Naive B cell (primary cell): ENCODE measurements at regions not wholly inside any gene's neighbourhood (a gene's known extent, or its start where the extent isn't known, plus 50 kb on each side); places are given as distances from the start of the nearest gene placed in this dataset.
"Not testable (repeated sequence)": the region's sequence is repeated elsewhere in the genome, so short reads cannot be mapped to it uniquely, and the experiment has no call there.

Experiments
- ATAC-seq, 2 donors: fragments of 150-1000 bp; cut with Tn5 transposase; 2 replicates each; pipeline ENCODE4 v1.10.0; 2021; ENCODE audit warnings: low read depth in 2 of 2, mild to moderate bottlenecking in 2 of 2, moderate library complexity in 2 of 2
- DNase-seq: peaks from one replicate; pipeline ENCODE4 v3.0.0; 2022
- H3K27ac Mint-ChIP-seq, 6 donors: one replicate each; pipeline ENCODE4 v1.8.0; 2020 to 2022; ENCODE audit warnings: mild to moderate bottlenecking in 6 of 6, mixed read lengths in 6 of 6, moderate library complexity in 5 of 6, inconsistent platforms in 2 of 6
- H3K27me3 Mint-ChIP-seq, 3 donors: one replicate each; pipeline ENCODE4 v1.8.0; 2021 to 2022; ENCODE audit warnings: mixed read lengths in 3 of 3, mild to moderate bottlenecking in 1 of 3
- H3K36me3 Mint-ChIP-seq, 2 donors: one replicate each; pipeline ENCODE4 v1.8.0; 2020 to 2022; ENCODE audit warnings: mixed read lengths in 2 of 2, inconsistent platforms in 1 of 2, mild to moderate bottlenecking in 1 of 2
- H3K4me1 Mint-ChIP-seq, 3 donors: one replicate each; pipeline ENCODE4 v1.8.0; 2020 to 2022; ENCODE audit warnings: mixed read lengths in 3 of 3, inconsistent platforms in 1 of 3, mild to moderate bottlenecking in 1 of 3, moderate library complexity in 1 of 3
- H3K4me3 Mint-ChIP-seq, 8 donors: one replicate each; pipeline ENCODE4 v1.8.0; 2020 to 2022; ENCODE audit warnings: mild to moderate bottlenecking in 8 of 8, mixed read lengths in 8 of 8, moderate library complexity in 8 of 8, inconsistent platforms in 2 of 8
- H3K9me3 Mint-ChIP-seq, 7 donors: one replicate each; pipeline ENCODE4 v1.8.0; 2020 to 2022; ENCODE audit warnings: mixed read lengths in 7 of 7, mild to moderate bottlenecking in 5 of 7, inconsistent platforms in 2 of 7, moderate library complexity in 1 of 7

DNA sequence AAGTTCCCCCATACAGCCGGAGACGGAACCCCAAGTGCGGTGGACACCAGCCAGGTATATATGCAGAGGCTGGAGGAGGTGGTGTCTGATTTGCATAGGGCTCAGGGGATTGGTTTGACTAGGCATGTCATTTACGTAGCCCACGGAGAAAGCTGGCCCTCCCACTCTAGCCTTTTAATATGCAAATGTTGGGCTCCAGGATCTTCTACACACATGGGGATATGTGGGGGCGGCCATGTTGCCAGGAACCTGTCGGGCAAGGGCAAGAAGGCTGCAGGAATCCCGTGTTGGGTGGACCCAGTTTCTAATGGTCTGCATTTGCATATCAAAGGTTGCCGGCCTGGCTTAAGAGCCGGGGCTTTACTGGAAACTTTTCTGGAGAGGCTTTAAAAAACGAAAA is 57.4 kb downstream of the FTHL17 start:
- H3K4me3 Mint-ChIP-seq, DNase-seq, H3K36me3 Mint-ChIP-seq, ATAC-seq, H3K4me1 Mint-ChIP-seq, H3K9me3 Mint-ChIP-seq, H3K27ac Mint-ChIP-seq, H3K27me3 Mint-ChIP-seq: not testable (repeated sequence)

DNA sequence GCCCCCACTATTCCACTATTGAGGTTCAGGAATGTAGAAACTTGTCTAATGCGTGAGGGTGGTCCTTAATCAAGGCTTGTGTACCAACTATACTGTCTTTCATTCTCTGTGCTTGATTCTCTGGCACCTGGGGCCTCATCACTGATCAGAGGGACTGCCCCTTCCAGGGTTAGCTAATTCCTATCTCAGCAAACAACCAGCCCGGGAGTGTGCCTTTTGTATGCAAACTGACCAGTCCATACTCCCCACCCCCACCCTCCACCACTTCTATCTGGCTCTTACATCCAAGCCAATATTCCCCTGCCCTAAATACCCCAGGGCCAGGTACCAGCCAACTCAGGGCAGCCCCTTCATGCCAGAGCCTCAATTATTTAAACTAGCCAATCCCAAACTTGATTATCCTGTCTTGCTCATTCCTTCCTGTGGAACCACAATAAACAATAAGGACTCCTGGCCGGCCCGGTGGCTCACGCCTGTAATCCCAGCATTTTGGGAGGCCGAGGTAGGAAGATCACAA is 59.3 kb downstream of the FTHL17 start:
- H3K36me3 Mint-ChIP-seq: no peaks in the 10 kb centered on the region
- H3K9me3 Mint-ChIP-seq: peaks cover 0 to 6% (median 0%) of the 10 kb centered on the region in 7 donors
- H3K4me1 Mint-ChIP-seq: no peaks in the 10 kb centered on the region
- no peak overlapping the region for H3K4me3 Mint-ChIP-seq
- H3K27me3 Mint-ChIP-seq: no peaks in the 10 kb centered on the region
- H3K27ac Mint-ChIP-seq: no peak overlapping the region
- ATAC-seq (no peak), DNase-seq (no peak)

DNA sequence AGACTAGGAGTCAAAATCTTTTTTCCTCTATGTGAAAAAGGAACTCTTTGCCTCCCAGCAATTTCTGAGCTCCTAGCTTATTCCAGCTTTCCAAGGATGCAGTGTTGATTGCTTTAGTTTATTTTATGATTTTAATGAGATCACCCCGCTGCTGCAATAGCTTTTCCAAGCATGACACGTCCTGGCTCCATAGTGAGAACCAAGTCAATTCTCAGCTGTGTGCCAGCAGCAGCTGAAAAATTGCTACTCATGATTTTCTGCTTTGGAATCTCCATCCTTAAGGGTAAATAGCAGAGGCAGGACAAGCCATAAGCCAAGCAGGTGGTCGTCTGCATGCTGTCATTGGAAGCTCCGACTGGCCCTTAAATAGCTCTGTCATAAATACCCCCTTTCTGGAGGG is 64.5 kb downstream of the FTHL17 start:
- peaks cover 0 to 5% (median 0%) of the 10 kb centered on the region in 7 donors for H3K9me3 Mint-ChIP-seq

DNA sequence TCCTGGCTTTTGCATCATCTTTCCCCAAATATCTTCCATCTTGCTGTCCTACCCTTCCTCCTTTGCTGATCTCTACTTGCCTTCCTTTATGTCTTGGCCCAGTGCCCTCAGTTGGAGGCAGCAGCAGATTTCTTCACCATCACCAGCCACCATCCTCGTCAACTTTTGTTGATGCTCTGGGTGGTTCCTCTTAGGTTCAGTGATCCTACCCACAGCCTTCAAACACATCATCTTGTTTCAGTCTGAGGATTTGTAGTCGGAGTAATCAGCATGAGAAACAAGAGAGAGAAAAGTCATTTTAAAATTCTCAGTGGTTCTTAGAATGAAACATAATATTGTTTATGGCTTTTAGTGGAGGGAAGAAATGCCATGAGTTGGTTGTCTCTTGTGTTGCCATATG is 65.8 kb downstream of the FTHL17 start:
- DNase-seq: no peak
- H3K4me3 Mint-ChIP-seq: no peak overlapping the region
- H3K27ac Mint-ChIP-seq: no peak overlapping the region
- no peak for ATAC-seq
- H3K4me1 Mint-ChIP-seq: no peaks in the 10 kb centered on the region
- H3K36me3 Mint-ChIP-seq: no peaks in the 10 kb centered on the region
- H3K9me3 Mint-ChIP-seq: peaks cover 0 to 2% (median 0%) of the 10 kb centered on the region in 7 donors
- peaks cover 0 to 7% (median 6%) of the 10 kb centered on the region in 3 donors for H3K27me3 Mint-ChIP-seq

More for the DNA sequence above, 64.5 kb downstream of the FTHL17 start:
- Mint-ChIP-seq H3K36me3 (no peaks in the 10 kb centered on the region), H3K27me3 (peaks cover 0 to 7% (median 6%) of the 10 kb centered on the region in 3 donors), H3K27ac (no peak overlapping the region), H3K4me3 (no peak overlapping the region), H3K4me1 (no peaks in the 10 kb centered on the region)
- no peak for DNase-seq
- ATAC-seq: no peak

DNA sequence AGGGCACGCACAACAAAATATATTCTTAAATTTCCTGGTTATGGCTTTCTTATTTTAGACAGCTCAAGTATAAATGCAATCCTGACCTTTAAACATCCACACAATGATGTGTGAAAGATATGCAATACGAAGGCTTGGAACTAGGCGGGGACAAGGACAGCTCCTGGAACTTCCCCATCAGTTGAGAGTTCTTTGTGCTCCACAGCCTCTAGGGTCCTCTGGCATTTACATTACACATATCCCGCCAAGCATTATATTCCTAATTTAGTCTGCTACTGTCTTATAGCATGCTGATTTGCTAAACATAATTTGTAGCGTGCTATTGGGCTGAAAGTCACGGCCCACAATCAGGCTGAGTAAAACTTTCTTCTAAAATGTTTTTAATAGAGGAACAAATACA is 74.4 kb downstream of the FTHL17 start:
- ATAC-seq (no peak), DNase-seq (no peak)
- H3K27me3 Mint-ChIP-seq: peaks cover 0 to 8% (median 0%) of the 10 kb centered on the region in 3 donors
- no peak overlapping the region for H3K4me3 Mint-ChIP-seq
- H3K36me3 Mint-ChIP-seq: no peaks in the 10 kb centered on the region
- peaks cover 0 to 7% (median 3%) of the 10 kb centered on the region in 7 donors for H3K9me3 Mint-ChIP-seq
- H3K4me1 Mint-ChIP-seq: no peaks in the 10 kb centered on the region
- H3K27ac Mint-ChIP-seq: no peak overlapping the region

DNA sequence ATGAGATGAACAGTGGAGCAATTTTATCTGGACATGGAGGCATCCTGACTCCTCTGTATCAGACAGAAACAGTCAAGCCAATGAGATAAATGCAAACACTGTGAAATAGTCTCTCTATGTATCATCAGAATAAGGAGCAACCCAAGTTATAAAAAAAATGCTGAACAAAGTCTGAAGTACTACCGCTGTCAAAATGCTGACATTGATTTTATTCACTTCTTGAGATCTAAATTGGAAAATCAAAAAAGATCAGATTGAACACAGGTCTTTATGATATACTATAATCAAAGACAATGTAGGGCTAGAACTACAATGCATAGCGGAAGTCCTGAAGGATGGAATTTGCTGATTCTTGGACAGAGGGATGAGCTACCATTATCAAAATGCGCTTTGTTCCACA is 76.1 kb downstream of the FTHL17 start:
- DNase-seq (no peak), ATAC-seq (no peak)
- Mint-ChIP-seq H3K36me3 (no peaks in the 10 kb centered on the region), H3K27me3 (peaks cover 0 to 8% (median 0%) of the 10 kb centered on the region in 3 donors), H3K4me1 (no peaks in the 10 kb centered on the region), H3K27ac (no peak overlapping the region), H3K9me3 (peaks cover 0 to 7% (median 3%) of the 10 kb centered on the region in 7 donors), H3K4me3 (no peak overlapping the region)

DNA sequence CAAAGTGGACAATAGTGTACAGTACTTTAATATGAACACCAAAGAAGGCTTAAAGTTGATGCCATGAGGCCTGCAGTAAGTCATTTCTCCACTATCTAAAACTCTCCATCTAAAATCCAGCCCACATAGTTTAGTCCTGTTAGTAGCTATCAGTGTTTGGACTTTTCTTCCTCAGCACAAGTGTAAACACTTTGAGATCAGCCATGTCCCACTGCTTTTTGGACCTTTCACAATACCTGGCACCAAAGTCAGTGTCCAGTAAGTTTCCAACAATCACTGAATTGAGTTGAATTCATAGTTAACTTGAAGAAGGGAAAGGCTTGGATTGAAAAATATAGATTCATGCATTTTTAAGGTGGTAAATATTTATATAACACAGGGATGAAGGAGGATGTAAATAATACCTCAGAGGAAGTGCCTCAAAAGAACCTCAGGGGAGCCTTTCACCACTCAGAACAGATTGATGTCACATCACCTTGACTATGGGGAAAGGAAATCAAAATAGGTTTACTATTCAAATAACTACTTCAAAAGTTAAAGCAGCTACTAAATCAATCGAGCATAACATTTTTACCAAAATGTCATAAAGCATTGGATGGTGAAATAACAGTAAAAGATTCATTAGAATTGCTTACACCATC is 76.7 kb downstream of the FTHL17 start:
- Mint-ChIP-seq H3K4me3 (no peak overlapping the region), H3K27me3 (peaks cover 0 to 8% (median 0%) of the 10 kb centered on the region in 3 donors), H3K27ac (no peak overlapping the region), H3K9me3 (peaks cover 0 to 7% (median 3%) of the 10 kb centered on the region in 7 donors), H3K4me1 (no peaks in the 10 kb centered on the region), H3K36me3 (no peaks in the 10 kb centered on the region)
- ATAC-seq (no peak), DNase-seq (no peak)

DNA sequence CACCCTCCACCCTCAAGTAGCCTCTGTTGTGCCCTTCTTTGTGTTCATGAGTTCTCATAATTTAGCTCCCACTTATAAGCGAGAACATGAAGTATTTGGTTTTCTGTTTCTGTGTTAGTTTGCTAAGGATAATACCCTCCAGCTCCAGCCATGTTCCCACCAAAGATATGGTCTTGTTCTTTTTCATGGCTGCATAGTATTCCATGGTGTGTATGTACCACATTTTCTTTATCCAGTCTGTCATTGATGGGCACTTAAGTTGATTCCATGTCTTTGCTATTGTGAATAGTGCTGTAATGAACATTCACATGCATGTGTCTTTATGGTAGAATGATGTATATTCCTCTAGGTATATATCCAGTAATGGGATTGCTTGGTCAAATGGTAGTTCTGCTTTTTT is 77.8 kb downstream of the FTHL17 start:
- not testable (repeated sequence) for H3K27ac Mint-ChIP-seq, H3K27me3 Mint-ChIP-seq, H3K4me3 Mint-ChIP-seq, H3K9me3 Mint-ChIP-seq, H3K36me3 Mint-ChIP-seq, H3K4me1 Mint-ChIP-seq, ATAC-seq, DNase-seq

DNA sequence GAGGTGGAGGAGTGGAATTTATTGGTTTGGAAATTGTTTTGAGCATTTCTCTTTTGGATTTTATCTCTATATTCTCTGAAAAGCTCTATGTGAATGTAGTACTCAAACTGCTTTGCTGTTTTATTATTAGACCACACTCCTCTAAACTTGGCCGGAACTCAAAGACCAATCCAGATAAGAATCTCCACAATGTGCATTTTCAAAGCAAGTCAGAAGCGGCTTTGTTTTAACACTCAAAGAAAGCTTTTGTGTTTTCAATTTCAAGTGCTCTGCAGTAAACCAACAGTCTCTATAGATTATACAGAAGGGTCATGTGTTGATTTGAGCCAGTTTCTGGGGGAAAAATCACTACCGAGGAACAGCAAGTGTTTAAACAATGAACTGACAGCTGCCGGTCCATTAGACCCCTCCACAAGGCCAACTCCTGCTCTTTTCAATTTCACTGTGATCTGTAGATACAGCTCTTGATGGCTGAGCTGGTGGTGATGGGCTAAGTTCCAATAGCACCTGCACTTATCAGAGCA is 79.4 kb downstream of the FTHL17 start:
- no peak overlapping the region for H3K27ac Mint-ChIP-seq

DNA sequence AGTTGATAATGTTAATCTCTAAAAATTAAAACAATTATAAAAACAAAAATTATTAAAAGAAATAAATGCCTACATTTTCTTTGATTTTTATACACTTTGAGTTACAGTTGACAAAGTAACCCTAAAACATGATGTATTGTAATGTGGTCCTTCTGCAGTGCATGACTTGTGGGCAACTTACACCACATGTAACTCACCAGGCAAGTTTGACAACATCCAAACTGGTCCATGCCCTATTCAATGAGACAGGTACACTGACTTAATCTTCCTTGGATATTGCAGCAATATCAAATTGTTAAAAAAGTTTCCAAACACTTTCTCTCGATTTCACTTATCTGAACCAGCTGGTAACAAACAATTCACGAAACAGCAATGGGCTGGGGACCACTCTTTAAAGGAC is 81.5 kb downstream of the FTHL17 start:
- no peaks in the 10 kb centered on the region for H3K4me1 Mint-ChIP-seq
- peaks cover 0 to 7% (median 3%) of the 10 kb centered on the region in 7 donors for H3K9me3 Mint-ChIP-seq
- no peaks in the 10 kb centered on the region for H3K36me3 Mint-ChIP-seq
- H3K27ac Mint-ChIP-seq: no peak overlapping the region
- ATAC-seq (no peak), DNase-seq (no peak)
- peaks cover 0 to 8% (median 7%) of the 10 kb centered on the region in 3 donors for H3K27me3 Mint-ChIP-seq
- H3K4me3 Mint-ChIP-seq: no peak overlapping the region

More for the DNA sequence above, 79.4 kb downstream of the FTHL17 start:
- H3K4me3 Mint-ChIP-seq: no peak overlapping the region
- no peaks in the 10 kb centered on the region for H3K4me1 Mint-ChIP-seq
- peaks cover 0 to 7% (median 3%) of the 10 kb centered on the region in 7 donors for H3K9me3 Mint-ChIP-seq
- ATAC-seq (no peak), DNase-seq (no peak)
- H3K27me3 Mint-ChIP-seq: peaks cover 0 to 8% (median 0%) of the 10 kb centered on the region in 3 donors
- H3K36me3 Mint-ChIP-seq: no peaks in the 10 kb centered on the region

DNA sequence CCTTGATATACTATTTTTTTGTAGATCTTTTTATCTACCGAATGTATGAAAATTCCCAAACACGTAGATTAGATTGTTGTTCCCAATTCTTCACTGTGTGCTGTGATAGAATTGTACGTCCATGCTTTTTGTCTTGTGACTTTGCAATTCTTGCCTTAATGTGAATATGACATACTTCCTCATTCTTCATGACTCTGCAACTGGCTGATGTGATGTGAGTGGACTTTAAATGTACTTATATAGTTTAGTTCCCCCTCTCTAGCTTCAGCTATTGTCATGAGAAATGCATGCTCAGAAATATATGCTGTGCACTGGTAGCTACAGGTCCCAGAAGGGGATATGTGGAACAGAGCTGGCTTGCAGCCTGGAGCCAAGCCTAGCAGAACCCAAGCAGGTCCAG is 89.4 kb downstream of the FTHL17 start:
- Mint-ChIP-seq H3K27ac (no peak overlapping the region), H3K4me3 (no peak overlapping the region), H3K9me3 (peaks cover 0 to 4% (median 0%) of the 10 kb centered on the region in 7 donors), H3K4me1 (no peaks in the 10 kb centered on the region), H3K27me3 (peaks cover 13 to 17% (median 14%) of the 10 kb centered on the region in 3 donors), H3K36me3 (no peaks in the 10 kb centered on the region)
- no peak for ATAC-seq
- no peak for DNase-seq

DNA sequence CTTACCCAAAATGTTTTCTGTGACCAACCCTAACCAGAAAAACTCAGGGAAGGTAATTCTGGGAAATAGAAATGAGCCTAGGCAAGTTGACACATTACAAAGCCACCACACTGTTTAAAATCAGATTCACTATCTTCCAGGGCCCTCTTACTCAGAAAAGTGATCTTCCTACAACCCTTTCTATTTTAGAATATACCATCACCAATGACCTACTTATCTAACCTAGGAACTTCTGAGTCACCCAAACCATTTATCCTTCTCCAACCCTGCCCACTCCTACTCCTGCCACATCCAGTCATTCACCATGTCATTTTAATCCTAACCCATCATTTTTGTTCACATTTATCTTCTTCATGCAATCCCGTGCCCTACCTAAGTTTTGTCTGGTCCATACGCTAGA is 89.9 kb downstream of the FTHL17 start:
- peaks cover 13 to 17% (median 14%) of the 10 kb centered on the region in 3 donors for H3K27me3 Mint-ChIP-seq
- H3K4me1 Mint-ChIP-seq: no peaks in the 10 kb centered on the region
- no peak overlapping the region for H3K27ac Mint-ChIP-seq
- DNase-seq: no peak
- no peak for ATAC-seq
- no peaks in the 10 kb centered on the region for H3K36me3 Mint-ChIP-seq
- H3K4me3 Mint-ChIP-seq: no peak overlapping the region
- H3K9me3 Mint-ChIP-seq: peaks cover 0 to 4% (median 0%) of the 10 kb centered on the region in 7 donors

DNA sequence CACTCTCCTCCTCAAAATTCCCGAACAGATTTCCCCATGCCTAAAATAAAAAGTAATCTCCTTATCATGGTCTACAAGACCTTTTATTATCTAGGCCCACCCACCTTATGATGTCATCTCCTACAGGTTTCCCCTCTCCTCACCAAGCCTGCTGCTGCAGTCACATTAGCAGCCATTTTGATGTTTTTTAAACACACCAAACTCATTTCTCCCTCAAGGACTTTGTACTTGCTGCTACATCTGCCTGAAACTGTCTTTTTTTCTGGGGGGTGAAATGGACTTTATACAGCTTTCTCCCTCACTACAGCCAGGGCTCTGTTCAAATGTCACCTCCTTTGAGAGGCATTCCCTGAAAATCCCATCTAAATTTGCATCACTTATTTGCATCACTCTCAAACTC is 90.2 kb upstream of the TAB3 start:
- H3K4me3 Mint-ChIP-seq: no peak overlapping the region
- peak overlapping the region in 1 of 6 donors; percentile 33 for H3K27ac Mint-ChIP-seq
- ATAC-seq (no peak), DNase-seq (no peak)
- H3K9me3 Mint-ChIP-seq: peaks cover 0 to 4% (median 0%) of the 10 kb centered on the region in 7 donors
- H3K27me3 Mint-ChIP-seq: peaks cover 7 to 28% (median 16%) of the 10 kb centered on the region in 3 donors
- H3K36me3 Mint-ChIP-seq: no peaks in the 10 kb centered on the region
- H3K4me1 Mint-ChIP-seq: no peaks in the 10 kb centered on the region

DNA sequence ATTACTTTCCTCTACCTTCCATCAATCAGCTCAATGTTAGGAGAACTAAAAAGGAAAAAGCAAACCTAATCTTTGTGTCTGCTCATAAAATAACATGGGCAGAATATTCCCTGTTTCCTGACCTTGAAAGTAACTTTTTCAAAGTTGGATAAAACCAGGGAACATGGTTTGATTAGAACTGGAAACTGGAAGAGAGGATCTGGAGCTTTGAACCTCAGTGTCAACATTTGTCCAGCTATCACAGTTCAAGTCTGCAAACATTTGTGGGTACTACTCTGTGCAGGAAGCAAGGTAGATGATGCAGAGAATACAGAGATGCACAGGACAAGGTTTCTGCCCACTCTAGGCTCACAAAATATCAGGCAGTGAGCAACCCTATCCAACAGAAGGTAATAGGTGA is 86.4 kb upstream of the TAB3 start:
- ATAC-seq (no peak), DNase-seq (no peak)
- no peaks in the 10 kb centered on the region for H3K36me3 Mint-ChIP-seq
- no peak overlapping the region for H3K27ac Mint-ChIP-seq
- H3K4me1 Mint-ChIP-seq: peaks cover 0 to 4% (median 3%) of the 10 kb centered on the region in 3 donors
- peaks cover 7 to 19% (median 10%) of the 10 kb centered on the region in 3 donors for H3K27me3 Mint-ChIP-seq
- peaks cover 0 to 4% (median 0%) of the 10 kb centered on the region in 7 donors for H3K9me3 Mint-ChIP-seq
- no peak overlapping the region for H3K4me3 Mint-ChIP-seq
